ENCODE measurements at regions not wholly inside any gene's neighbourhood (a gene's known extent, or its start where the extent isn't known, plus 50 kb on each side); places are given as distances from the start of the nearest gene placed in this dataset.
"Not testable (repeated sequence)": the region's sequence is repeated elsewhere in the genome, so short reads cannot be mapped to it uniquely, and the experiment has no call there.

GRCh38 chr1:206366772-206367171 lies 103.5 kb upstream of the IKBKE start:
- H3K4me3 Mint-ChIP-seq; H3K27ac ChIP-seq (ENCODE audit: low read depth in 1 of 2, low read length in 2 of 2); H3K36me3 Mint-ChIP-seq; H3K36me3 ChIP-seq (replicated peaks in 1 of 2; ENCODE audit: control insufficient read depth in 1 of 2, insufficient read depth in 2 of 2, low read length in 2 of 2); H3K9me3 ChIP-seq (replicated peaks in 1 of 2; ENCODE audit: control insufficient read depth in 1 of 2, insufficient read depth in 1 of 2, low read length in 2 of 2); H3K4me1 ChIP-seq (ENCODE audit: control insufficient read depth in 1 of 2, insufficient read depth in 2 of 2, low read length in 2 of 2); H3K9ac ChIP-seq (ENCODE audit: insufficient read depth, low read length, poor library complexity, severe bottlenecking); H3K79me2 ChIP-seq (ENCODE audit: insufficient read depth, low read length); DNase-seq; H3K27ac Mint-ChIP-seq; H3K4me2 ChIP-seq (replicated peaks; ENCODE audit: extremely low read depth, low read length, poor library complexity, severe bottlenecking); H3K27me3 ChIP-seq (ENCODE audit: control insufficient read depth in 2 of 2, insufficient read depth in 2 of 2, low read length in 2 of 2); H3K4me3 ChIP-seq (replicated peaks in 1 of 3; ENCODE audit: low read depth in 2 of 3, low read length in 3 of 3); H4K20me1 ChIP-seq (ENCODE audit: insufficient read depth, low read length); H2AFZ ChIP-seq (ENCODE audit: insufficient read depth, low read depth, low read length, poor library complexity, severe bottlenecking); H3K27me3 Mint-ChIP-seq (ENCODE audit: low read depth in 3 of 3); intact Hi-C loops (cut with micrococcal nuclease): not testable (repeated sequence)
- peaks cover 0 to 10% (median 4%) of the 10 kb centered on the region in 7 donors for H3K9me3 Mint-ChIP-seq
- H3K4me1 Mint-ChIP-seq: peaks cover 10% of the 10 kb centered on the region
- no CpG with 5 or more reads among the region's 1 CpG for WGBS (ENCODE audit: insufficient coverage)

GRCh38 chr1:206367955-206368622 lies 102.2 kb upstream of the IKBKE start:
- H3K36me3 ChIP-seq (replicated peaks in 1 of 2; ENCODE audit: control insufficient read depth in 1 of 2, insufficient read depth in 2 of 2, low read length in 2 of 2); H3K36me3 Mint-ChIP-seq; H3K9me3 ChIP-seq (replicated peaks in 1 of 2; ENCODE audit: control insufficient read depth in 1 of 2, insufficient read depth in 1 of 2, low read length in 2 of 2); intact Hi-C loops (cut with micrococcal nuclease); H3K4me3 Mint-ChIP-seq; H4K20me1 ChIP-seq (ENCODE audit: insufficient read depth, low read length); H3K79me2 ChIP-seq (ENCODE audit: insufficient read depth, low read length); H3K4me1 Mint-ChIP-seq; H3K27me3 Mint-ChIP-seq (ENCODE audit: low read depth in 3 of 3); H3K4me1 ChIP-seq (ENCODE audit: control insufficient read depth in 1 of 2, insufficient read depth in 2 of 2, low read length in 2 of 2); DNase-seq; H3K9ac ChIP-seq (ENCODE audit: insufficient read depth, low read length, poor library complexity, severe bottlenecking); H3K4me3 ChIP-seq (replicated peaks in 1 of 3; ENCODE audit: low read depth in 2 of 3, low read length in 3 of 3); H3K27ac ChIP-seq (ENCODE audit: low read depth in 1 of 2, low read length in 2 of 2); H2AFZ ChIP-seq (ENCODE audit: insufficient read depth, low read depth, low read length, poor library complexity, severe bottlenecking); H3K27me3 ChIP-seq (ENCODE audit: control insufficient read depth in 2 of 2, insufficient read depth in 2 of 2, low read length in 2 of 2); H3K4me2 ChIP-seq (replicated peaks; ENCODE audit: extremely low read depth, low read length, poor library complexity, severe bottlenecking); H3K27ac Mint-ChIP-seq: not testable (repeated sequence)
- H3K9me3 Mint-ChIP-seq: peaks cover 0 to 10% (median 4%) of the 10 kb centered on the region in 7 donors
- WGBS (ENCODE audit: insufficient coverage): no CpG with 5 or more reads among the region's 6 CpGs

- H4K20me1 ChIP-seq (ENCODE audit: insufficient read depth, low read length); intact Hi-C loops (cut with micrococcal nuclease); H3K36me3 Mint-ChIP-seq; H3K4me3 ChIP-seq (replicated peaks in 1 of 3; ENCODE audit: low read depth in 2 of 3, low read length in 3 of 3); H3K9ac ChIP-seq (ENCODE audit: insufficient read depth, low read length, poor library complexity, severe bottlenecking); H3K36me3 ChIP-seq (replicated peaks in 1 of 2; ENCODE audit: control insufficient read depth in 1 of 2, insufficient read depth in 2 of 2, low read length in 2 of 2); H3K27me3 ChIP-seq (ENCODE audit: control insufficient read depth in 2 of 2, insufficient read depth in 2 of 2, low read length in 2 of 2); H3K79me2 ChIP-seq (ENCODE audit: insufficient read depth, low read length); H3K4me2 ChIP-seq (replicated peaks; ENCODE audit: extremely low read depth, low read length, poor library complexity, severe bottlenecking); DNase-seq; H2AFZ ChIP-seq (ENCODE audit: insufficient read depth, low read depth, low read length, poor library complexity, severe bottlenecking); H3K9me3 ChIP-seq (replicated peaks in 1 of 2; ENCODE audit: control insufficient read depth in 1 of 2, insufficient read depth in 1 of 2, low read length in 2 of 2); H3K27me3 Mint-ChIP-seq (ENCODE audit: low read depth in 3 of 3); H3K4me3 Mint-ChIP-seq: not testable (repeated sequence)
- Mint-ChIP-seq H3K9me3 (peaks cover 0 to 10% (median 4%) of the 10 kb centered on the region in 7 donors), H3K4me1 (peaks cover 15% of the 10 kb centered on the region), H3K27ac (peak overlapping the region; percentile 81 to 95 (median 93))
- Histone ChIP-seq H3K27ac (ENCODE audit: low read depth in 1 of 2, low read length in 2 of 2) (peak overlapping the region in 1 of 2 donors; percentile 45), H3K4me1 (ENCODE audit: control insufficient read depth in 1 of 2, insufficient read depth in 2 of 2, low read length in 2 of 2) (peaks cover 17 to 18% of the 10 kb centered on the region in 2 donors)
- WGBS (ENCODE audit: insufficient coverage): no CpG with 5 or more reads among the region's 5 CpGs
Measured at GRCh38 chr1:206374725-206375124, 95.6 kb upstream of the IKBKE start.

GRCh38 chr1:206375552-206375951 lies 94.7 kb upstream of the IKBKE start:
- H3K9me3 ChIP-seq (replicated peaks in 1 of 2; ENCODE audit: control insufficient read depth in 1 of 2, insufficient read depth in 1 of 2, low read length in 2 of 2); H3K79me2 ChIP-seq (ENCODE audit: insufficient read depth, low read length); H3K36me3 ChIP-seq (replicated peaks in 1 of 2; ENCODE audit: control insufficient read depth in 1 of 2, insufficient read depth in 2 of 2, low read length in 2 of 2); H3K27me3 Mint-ChIP-seq (ENCODE audit: low read depth in 3 of 3); H3K36me3 Mint-ChIP-seq; intact Hi-C loops (cut with micrococcal nuclease); H3K9ac ChIP-seq (ENCODE audit: insufficient read depth, low read length, poor library complexity, severe bottlenecking); H2AFZ ChIP-seq (ENCODE audit: insufficient read depth, low read depth, low read length, poor library complexity, severe bottlenecking); DNase-seq; H4K20me1 ChIP-seq (ENCODE audit: insufficient read depth, low read length); H3K9me3 Mint-ChIP-seq; H3K27me3 ChIP-seq (ENCODE audit: control insufficient read depth in 2 of 2, insufficient read depth in 2 of 2, low read length in 2 of 2); H3K4me3 ChIP-seq (replicated peaks in 1 of 3; ENCODE audit: low read depth in 2 of 3, low read length in 3 of 3); H3K4me2 ChIP-seq (replicated peaks; ENCODE audit: extremely low read depth, low read length, poor library complexity, severe bottlenecking): not testable (repeated sequence)
- Mint-ChIP-seq H3K4me3 (peak overlapping the region in 1 of 2 donors; percentile 55), H3K4me1 (peaks cover 15% of the 10 kb centered on the region), H3K27ac (peak overlapping the region in 6 of 7 donors; percentile 25 to 95 (median 90))
- WGBS (ENCODE audit: insufficient coverage): no CpG with 5 or more reads among the region's 3 CpGs
- Histone ChIP-seq H3K4me1 (ENCODE audit: control insufficient read depth in 1 of 2, insufficient read depth in 2 of 2, low read length in 2 of 2) (peaks cover 17 to 18% of the 10 kb centered on the region in 2 donors), H3K27ac (ENCODE audit: low read depth in 1 of 2, low read length in 2 of 2) (peak overlapping the region in 1 of 2 donors; percentile 45)

Measured in CD14-positive monocyte (primary cell).